Heart left ventricle (tissue), 13 donors: ENCODE measurements at regions not wholly inside any gene's neighbourhood (a gene's known extent, or its start where the extent isn't known, plus 50 kb on each side); places are given as distances from the start of the nearest gene placed in this dataset.

Source experiments
- POLR2A ChIP-seq, 2 donors: fragments of 450-650 bp; IDR thresholded peaks; one replicate each; pipeline ENCODE4 v1.6.1; 2017; ENCODE audit warnings: antibody characterized with exemption in 2 of 2, mild to moderate bottlenecking in 2 of 2, moderate library complexity in 2 of 2
- TF ChIP-seq, protein P1 (sequence below), 12 donors: fragments of 200-600 bp; sonication (generic) in 4 of 12; IDR thresholded peaks; one replicate each; pipeline versions ENCODE4 v1.5.0 to v1.8.0; 2018 to 2022; ENCODE audit warnings: antibody characterized with exemption in 12 of 12, mild to moderate bottlenecking in 5 of 12
- donor health status: ischemic (EF 13 %, LVEDD 7.1; RV severe dilation, severe dysfunction).
- donor health status: DM: no; HTN: yes; CAD: no.
- donor health status: DM: no; HTN: no; CAD: no.
- donor health status: ischemic (EF 25% LVEDD 6.9; RV normal size, moderate dysfunction).
- donor health status: ischemic (EF 25% LVEDD 5.7; RV mildly dilated, moderate dysfunction).
- donor health status: ischemic (EF 35%, LVEDD 5.7; RV mildly dilated, moderate dysfunction).
- donor health status: nonischemic (EF 11% LVEDD 7.7; RV severe dilation, severe dysfunction).
- donor health status: DM: yes; HTN: yes; CAD: no.
- donor health status: PGD.
- donor health status: ischemic (EF 29% LVEDD 5.4; RV normal size, mild dysfunction).
- donor health status: nonischemic (EF 23%, LVEDD 6.1; RV moderate dilation, normal function).

GRCh38 chr15:47209591-47209990 lies 507.7 kb upstream of the SEMA6D start:
- TF ChIP-seq, protein P1, sequence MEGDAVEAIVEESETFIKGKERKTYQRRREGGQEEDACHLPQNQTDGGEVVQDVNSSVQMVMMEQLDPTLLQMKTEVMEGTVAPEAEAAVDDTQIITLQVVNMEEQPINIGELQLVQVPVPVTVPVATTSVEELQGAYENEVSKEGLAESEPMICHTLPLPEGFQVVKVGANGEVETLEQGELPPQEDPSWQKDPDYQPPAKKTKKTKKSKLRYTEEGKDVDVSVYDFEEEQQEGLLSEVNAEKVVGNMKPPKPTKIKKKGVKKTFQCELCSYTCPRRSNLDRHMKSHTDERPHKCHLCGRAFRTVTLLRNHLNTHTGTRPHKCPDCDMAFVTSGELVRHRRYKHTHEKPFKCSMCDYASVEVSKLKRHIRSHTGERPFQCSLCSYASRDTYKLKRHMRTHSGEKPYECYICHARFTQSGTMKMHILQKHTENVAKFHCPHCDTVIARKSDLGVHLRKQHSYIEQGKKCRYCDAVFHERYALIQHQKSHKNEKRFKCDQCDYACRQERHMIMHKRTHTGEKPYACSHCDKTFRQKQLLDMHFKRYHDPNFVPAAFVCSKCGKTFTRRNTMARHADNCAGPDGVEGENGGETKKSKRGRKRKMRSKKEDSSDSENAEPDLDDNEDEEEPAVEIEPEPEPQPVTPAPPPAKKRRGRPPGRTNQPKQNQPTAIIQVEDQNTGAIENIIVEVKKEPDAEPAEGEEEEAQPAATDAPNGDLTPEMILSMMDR (IDR thresholded peaks at IDR 0.05): no peak
- TF ChIP-seq POLR2A (IDR thresholded peaks at IDR 0.05): no peak
